Fibroblast of skin of left biceps (primary cell): ENCODE measurements at regions not wholly inside any gene's neighbourhood (a gene's known extent, or its start where the extent isn't known, plus 50 kb on each side); places are given as distances from the start of the nearest gene placed in this dataset.
"Not testable (repeated sequence)": the region's sequence is repeated elsewhere in the genome, so short reads cannot be mapped to it uniquely, and the experiment has no call there.

Experiments used
- DNase-seq, 2 experiments: peaks; one replicate each; pipeline ENCODE4 v3.0.0-alpha.2; 2013; ENCODE audit warnings: low read depth in 2 of 2

- DNase-seq, result not testable (repeated sequence)
These were observed 209.9 kb downstream of the CCNG2 start for GRCh38 chr4:77366876-77367275.

GRCh38 chr4:77367638-77368037 lies 210.6 kb downstream of the CCNG2 start:
- no peak for DNase-seq

- no peak for DNase-seq
These were observed 215.4 kb downstream of the CCNG2 start for GRCh38 chr4:77372375-77372774.

GRCh38 chr4:77375866-77376607 lies 219.0 kb downstream of the CCNG2 start:
- DNase-seq, result no peak

- DNase-seq, result no peak
These were observed 219.9 kb downstream of the CCNG2 start for GRCh38 chr4:77376788-77377460.

GRCh38 chr4:77384094-77384493 lies 221.5 kb upstream of the CXCL13 start:
- no peak for DNase-seq

DNA sequence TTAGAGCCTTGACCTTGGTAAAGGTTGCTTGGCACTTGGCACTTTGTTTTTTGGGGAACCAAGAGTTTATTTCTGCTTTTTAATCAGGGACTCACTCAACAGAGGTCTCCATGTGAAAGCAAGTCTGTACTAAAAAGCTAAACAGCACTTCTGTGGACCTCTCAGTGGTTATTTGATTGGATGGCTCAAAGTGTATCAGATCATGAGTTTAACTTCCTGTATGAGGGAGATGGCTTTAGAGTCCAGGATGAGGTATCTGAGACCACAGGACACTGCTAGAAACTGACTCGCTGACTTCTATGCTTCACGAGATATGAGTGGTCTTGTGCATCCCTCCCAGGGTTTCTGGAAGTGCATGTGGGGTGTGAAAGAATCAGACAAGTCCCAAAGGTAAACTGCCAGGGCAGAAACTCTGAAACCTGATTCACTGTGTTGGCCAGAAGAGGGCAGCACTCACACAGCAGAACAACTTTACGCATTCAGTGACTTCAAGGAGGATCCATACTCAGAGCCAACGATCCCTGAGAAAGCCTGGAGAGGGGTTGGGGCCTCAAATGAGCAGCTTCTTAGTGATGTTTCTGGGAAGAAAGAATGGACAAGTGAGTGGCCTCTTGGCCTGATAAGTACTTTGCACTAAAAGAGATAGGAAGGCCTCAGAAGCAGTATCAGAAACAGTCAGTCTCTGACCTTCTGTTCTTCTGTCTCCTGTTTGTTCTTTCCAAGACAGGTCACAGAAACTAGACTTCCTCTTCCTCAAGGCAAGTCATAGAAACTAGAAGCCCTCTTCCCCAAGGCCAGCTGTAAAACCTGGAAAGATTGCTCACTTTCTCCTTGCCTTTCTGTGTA lies 220.3 kb upstream of the CXCL13 start:
- DNase-seq, result peak; percentile 21 to 39

DNA sequence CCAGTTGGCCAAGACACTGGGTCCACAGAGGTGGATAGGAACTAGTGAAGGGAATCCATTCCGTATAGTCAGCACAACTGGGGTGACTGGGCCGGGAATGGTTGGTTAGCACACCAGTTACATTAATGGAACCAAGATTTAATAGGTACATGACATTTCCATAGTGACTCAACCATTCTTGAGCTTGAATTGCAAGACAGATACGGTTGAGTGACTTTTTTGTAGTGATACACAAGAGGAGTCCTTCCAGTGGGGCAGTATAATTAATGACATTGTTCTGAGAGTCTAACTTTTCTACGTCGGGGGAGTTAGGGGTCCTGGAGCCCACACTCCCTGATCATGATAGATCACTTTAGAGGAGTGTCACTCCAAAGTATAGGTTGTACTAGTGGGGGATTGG lies 211.6 kb upstream of the CXCL13 start:
- no peak for DNase-seq

DNA sequence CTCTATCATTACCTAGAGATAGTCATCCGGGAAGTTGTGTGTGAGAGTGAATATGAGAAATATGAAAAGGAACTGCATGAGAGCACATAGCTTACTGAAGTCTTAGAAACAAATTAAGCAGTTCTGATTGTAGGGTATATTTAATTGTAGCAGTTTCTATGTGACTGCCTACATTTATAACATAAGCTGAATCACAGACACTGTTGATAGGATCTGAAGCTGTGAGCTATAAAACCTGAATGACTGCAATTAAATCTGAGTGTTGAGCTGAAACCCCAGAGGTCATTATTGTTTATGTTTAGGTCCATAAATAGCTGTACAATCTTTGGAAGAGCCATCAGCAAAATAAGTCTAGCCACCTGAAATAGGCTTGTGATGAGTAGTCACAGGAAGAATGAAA lies 210.1 kb upstream of the CXCL13 start:
- no peak for DNase-seq

- DNase-seq, result no peak
These were observed 207.4 kb upstream of the CXCL13 start for GRCh38 chr4:77398256-77398655.

DNA sequence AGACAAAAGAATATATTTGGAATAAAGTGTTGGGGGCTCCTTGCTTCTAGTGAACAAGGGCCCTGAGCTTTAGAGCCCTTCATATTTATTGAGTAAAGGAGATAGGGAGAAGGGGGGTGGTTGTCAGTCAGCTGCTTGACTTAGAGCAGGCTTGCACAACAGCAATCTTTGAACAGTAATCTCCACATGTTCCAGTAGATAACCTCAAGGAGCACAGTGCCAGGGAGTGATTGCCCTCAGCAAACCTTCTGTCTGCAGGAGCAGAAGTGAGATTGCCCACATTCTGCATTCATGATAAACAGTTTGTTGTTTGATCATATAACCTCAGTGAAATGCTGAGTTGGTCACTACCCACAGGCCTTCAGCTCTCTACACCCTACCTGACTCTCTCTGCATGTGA lies 205.8 kb upstream of the CXCL13 start:
- DNase-seq, result no peak

DNA sequence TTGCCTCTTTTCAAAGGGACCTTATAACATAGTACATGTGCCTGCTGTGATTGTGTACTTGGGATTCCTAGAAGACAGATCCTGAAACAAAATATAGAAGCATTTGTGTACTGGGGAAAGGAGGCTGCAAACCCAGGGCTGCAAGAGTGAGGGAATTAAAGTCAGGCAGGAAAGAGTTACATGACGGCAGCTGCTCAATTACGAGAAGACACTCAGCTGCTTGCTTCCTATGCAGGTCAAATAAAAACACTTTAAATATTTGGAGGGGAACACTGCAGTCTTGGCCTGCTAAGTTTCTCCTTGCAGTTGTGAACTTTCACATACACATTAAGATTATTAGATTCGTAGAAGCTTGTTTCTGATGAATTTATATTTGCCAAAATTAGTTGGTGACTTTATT lies 191.9 kb upstream of the CXCL13 start:
- no peak for DNase-seq

DNA sequence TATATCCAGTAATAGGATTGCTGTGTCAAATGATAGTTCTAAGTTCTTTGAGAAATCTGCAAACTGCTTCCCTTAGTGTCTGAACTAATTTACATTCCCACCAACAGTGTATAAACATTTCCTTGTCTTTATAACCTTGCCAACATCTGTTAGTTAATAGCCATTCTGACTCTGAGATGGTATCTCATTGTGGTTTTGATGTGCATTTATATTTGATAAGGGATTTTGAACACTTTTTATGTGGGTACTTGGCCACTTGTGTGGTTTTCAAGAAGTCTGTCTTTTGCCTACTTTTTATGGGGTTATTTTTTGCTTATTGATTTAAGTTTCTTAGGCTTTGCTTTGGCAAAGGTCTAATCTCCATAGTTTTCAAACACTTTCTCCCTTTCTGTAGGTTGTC lies 189.9 kb upstream of the CXCL13 start:
- no peak for DNase-seq

DNA sequence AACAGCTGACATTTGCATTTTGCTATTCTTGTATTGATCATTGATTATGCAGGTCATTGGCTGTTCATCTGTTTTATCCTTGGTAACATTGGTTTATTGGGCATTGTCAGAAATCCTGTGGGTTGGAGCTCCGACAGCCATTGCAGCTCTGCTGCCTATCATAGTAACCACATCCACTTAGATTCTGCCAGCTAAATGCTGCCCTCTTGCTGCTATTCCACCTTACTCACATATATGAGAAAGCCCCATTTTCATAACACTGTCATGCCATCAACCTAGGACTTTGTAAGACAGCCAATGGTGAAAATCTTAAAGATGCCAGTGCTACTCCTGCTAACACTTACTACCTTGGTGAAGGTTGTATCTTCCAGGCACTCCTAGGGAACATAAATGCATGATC lies 187.3 kb upstream of the CXCL13 start:
- no peak for DNase-seq

DNA sequence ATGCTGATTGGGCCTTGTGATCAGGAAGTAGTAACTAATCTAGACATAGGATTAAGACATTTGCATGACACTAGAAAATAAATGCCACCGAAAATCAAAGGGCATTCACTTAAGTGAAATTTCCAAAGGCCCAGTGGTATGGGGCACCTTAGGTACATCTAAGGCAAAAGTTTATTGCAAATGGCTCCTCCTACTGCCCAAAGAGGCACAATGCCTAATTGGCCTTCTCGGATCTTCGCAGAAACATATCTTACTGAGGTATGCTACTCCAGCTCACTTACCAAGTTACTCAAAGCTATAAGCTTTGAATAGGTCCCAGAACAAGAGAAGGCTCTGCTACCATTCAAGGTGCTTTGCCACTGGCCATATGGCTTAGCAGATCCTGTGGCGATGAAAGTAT lies 174.8 kb upstream of the CXCL13 start:
- DNase-seq, result no peak

DNA sequence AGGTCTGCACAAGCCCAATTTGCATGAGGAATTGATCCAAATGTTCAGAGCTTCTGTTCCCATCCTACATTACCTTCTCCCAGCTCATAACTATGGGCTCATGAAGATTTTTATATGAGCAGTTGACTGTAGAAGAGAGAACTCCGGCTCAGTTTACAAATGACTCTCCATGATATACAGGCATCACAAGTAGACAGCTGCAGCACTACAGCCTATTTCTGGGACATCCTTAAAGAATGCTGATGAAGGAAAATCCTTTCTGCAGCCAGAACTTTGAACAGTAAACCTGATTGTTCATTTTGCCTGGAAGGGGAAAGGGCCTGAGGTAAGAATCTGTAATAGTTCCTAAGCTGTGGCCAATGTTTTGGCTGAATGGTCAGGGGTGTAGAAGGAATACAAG lies 174.1 kb upstream of the CXCL13 start:
- no peak for DNase-seq

DNA sequence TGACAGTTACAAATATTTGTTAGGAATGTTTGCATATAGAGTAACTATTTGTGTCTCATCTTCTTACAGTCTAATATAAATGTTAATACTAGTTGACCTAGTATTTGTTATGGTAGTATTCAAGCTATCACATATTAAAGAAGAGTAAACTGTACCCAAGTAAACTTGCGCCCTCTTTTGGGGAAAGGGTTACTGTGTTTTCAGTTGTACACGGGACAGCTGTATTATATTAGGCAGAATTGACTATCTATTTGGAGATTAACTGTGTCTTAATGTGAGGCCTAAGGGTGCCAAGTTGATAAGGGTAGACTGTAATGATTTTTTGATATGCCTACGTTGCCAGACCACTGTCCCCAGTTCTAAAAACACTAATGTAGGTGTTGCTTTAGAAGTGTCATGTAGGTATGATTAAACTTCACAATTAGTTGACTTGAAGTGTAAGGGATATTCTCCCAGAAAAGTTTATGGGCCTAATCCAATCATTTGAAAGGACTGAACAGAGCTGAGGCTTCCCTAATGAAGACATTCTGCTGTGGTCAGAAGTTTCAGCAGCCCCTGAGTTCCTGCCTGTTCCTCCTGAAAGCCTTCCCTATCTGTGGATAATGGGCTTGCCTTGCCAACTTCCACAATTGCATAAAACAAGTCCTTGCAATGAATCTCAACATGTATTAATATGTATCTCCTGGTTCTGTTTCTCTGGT lies 172.8 kb upstream of the CXCL13 start:
- no peak for DNase-seq

- peak; percentile 6 to 8 for DNase-seq
These were observed 172.2 kb upstream of the CXCL13 start for GRCh38 chr4:77433418-77433733.

- no peak for DNase-seq
These were observed 171.1 kb upstream of the CXCL13 start for GRCh38 chr4:77434299-77435092.

DNA sequence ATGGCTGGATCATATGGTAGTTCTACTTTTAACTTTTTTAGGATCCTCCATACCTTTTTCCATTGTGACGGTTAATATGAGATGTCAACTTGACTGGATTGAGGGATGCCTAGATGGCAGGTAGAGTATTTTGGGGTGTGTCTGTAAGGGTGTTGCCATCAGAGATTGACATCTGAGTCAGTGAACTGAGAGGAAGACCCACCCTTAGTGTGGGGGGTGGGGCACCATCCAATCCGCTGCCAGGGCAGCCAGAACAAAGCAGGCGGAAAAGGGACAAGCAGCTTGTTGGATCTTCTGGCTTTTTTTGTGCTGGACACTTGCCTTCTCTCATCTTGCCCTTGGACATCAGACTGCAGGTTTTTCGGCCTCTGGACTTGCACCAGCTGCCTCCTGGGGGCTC lies 168.5 kb upstream of the CXCL13 start:
- no peak for DNase-seq

DNA sequence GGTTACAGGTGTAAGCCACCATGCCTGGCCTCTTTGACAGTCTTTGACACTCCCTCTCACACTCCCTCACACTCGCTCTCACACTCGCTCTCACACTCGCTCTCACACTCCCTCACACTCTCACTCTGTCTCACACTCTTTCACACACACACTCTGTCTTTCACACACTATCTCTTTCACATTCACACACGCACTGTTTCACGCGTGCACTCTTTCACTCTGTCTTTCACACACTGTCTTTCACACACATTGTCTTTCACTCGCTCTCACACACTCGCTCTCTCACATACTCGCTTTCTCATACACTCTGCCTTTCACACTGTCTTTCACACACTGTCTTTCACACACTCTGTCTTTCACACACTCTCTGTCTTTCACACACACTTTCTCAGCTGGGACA lies 167.1 kb upstream of the CXCL13 start:
- no peak for DNase-seq
